Activated naive CD4-positive, alpha-beta T cell treated with anti-CD3 and anti-CD28 coated beads, Interleukin-2, amount 50 U/mL, for 72 hours (primary cell): ENCODE measurements at regions not wholly inside any gene's neighbourhood (a gene's known extent, or its start where the extent isn't known, plus 50 kb on each side); places are given as distances from the start of the nearest gene placed in this dataset.
"Not testable (repeated sequence)": the region's sequence is repeated elsewhere in the genome, so short reads cannot be mapped to it uniquely, and the experiment has no call there.

Source experiments
- ATAC-seq, 2 donors: fragments of 150-1000 bp; cut with Tn5 transposase; 2 replicates each; pipeline ENCODE4 v1.10.0; 2021; ENCODE audit warnings: mild to moderate bottlenecking in 2 of 2, moderate library complexity in 2 of 2
- DNase-seq, 2 donors: peaks; one replicate each; pipeline ENCODE4 v3.0.0; 2021 to 2022; ENCODE audit warnings: low spot score in 2 of 2
- H3K27ac Mint-ChIP-seq, 2 donors: one replicate each; pipeline ENCODE4 v1.8.0; 2022; ENCODE audit warnings: mild to moderate bottlenecking in 2 of 2, mixed read lengths in 2 of 2
- H3K36me3 Mint-ChIP-seq, 2 donors: one replicate each; pipeline ENCODE4 v1.8.0; 2022; ENCODE audit warnings: mixed read lengths in 2 of 2
- H3K9me3 Mint-ChIP-seq, 2 donors: one replicate each; pipeline ENCODE4 v1.8.0; 2022; ENCODE audit warnings: mixed read lengths in 2 of 2

DNA sequence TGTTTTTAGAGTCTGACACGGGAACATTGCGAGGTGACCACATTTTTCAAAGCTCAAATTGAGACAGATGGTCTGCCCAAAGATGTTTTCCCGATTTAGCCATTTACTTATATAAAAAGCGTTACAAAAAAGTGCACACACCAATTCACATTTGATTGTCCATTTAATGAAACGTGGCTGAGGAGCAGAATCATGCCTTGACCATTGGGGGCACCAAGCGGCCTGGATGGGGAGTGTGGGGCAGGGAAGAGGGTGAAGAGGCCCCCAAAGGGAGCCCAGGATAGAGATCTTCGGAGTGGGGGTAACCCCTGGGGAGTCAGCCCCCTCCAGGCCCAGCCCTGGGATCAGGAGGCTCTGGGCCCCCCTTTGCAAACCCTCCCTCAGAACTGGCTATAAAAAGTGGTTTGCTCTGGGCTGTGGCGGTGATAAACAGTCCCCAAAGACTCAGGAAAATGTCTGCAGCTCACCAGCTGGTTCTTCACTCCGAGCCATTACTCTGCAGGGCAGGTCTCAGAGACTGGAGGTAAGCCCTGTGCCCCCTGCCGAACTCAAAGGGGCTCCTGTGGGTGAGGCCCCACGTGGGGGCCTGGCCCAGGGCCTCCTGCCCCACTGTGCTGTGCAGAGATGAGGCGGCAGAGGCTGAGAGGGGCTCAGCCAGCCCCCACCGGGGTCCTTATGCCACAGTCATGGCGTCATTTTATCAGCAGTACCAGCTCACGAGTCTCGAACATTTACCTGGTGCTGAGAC is 105.9 kb upstream of the SEC14L1 start:
- ATAC-seq: no peak
- H3K27ac Mint-ChIP-seq: no peak overlapping the region
- no peak for DNase-seq
- no peaks in the 10 kb centered on the region for H3K36me3 Mint-ChIP-seq
- peaks cover 4 to 6% of the 10 kb centered on the region in 2 donors for H3K9me3 Mint-ChIP-seq

DNA sequence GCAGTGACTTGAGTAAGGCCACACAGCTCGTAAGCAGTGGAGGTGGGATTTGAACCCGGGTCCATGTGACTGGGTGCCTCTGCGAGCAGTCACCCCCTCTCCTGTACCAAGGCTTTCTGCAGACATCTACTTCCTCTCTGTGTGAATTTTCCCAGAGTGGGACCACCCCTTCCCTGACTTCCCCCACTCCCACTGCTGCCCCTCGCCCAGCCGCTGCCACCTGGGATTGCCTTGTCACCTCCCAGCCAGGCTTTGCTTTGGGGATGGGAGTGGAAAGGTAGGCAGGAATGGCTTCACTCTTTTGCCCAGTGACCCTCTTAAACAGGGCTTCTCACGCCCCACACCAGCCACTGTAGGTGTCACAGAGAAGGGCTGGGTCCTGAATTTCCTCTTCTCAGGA is 105.2 kb upstream of the SEC14L1 start:
- H3K36me3 Mint-ChIP-seq: no peaks in the 10 kb centered on the region
- DNase-seq: no peak
- no peak overlapping the region for H3K27ac Mint-ChIP-seq
- H3K9me3 Mint-ChIP-seq: peaks cover 4 to 6% of the 10 kb centered on the region in 2 donors
- no peak for ATAC-seq

- H3K9me3 Mint-ChIP-seq: peaks cover 4 to 6% of the 10 kb centered on the region in 2 donors
- no peak overlapping the region for H3K27ac Mint-ChIP-seq
- ATAC-seq: no peak
- H3K36me3 Mint-ChIP-seq: no peaks in the 10 kb centered on the region
- DNase-seq: no peak
Measured at GRCh38 chr17:77036136-77036840, 104.5 kb upstream of the SEC14L1 start.

GRCh38 chr17:77036841-77037381 is 103.9 kb upstream of the SEC14L1 start:
- Mint-ChIP-seq H3K36me3 (no peaks in the 10 kb centered on the region), H3K27ac (no peak overlapping the region), H3K9me3 (peaks cover 3% of the 10 kb centered on the region in 2 donors)
- ATAC-seq (no peak), DNase-seq (no peak)

DNA sequence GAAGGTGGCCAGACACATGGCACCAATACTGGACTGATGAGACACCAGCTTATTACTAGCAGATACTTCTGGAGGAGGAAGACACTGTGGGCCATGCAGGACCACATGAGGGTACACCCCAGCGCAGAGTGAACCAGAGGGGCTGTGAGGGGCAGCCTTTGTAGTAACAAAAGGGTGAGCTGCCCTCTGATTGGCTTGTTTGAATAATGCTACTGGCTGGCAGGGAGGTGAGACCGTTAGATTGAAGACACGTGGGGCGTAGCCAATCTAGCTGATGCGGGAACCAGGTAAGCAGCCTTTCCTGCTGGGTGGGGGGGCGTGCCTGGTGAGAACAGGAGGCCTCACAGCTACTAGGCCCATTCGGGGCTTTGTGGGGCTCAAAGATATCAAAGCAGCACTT is 102.8 kb upstream of the SEC14L1 start:
- Mint-ChIP-seq H3K36me3 (no peaks in the 10 kb centered on the region), H3K9me3 (no peaks in the 10 kb centered on the region), H3K27ac (no peak overlapping the region)
- DNase-seq (no peak), ATAC-seq (no peak)

GRCh38 chr17:77038884-77039555 is 101.7 kb upstream of the SEC14L1 start:
- no peaks in the 10 kb centered on the region for H3K9me3 Mint-ChIP-seq
- ATAC-seq (no peak), DNase-seq (no peak)
- H3K36me3 Mint-ChIP-seq: no peaks in the 10 kb centered on the region
- H3K27ac Mint-ChIP-seq: no peak overlapping the region

- Mint-ChIP-seq H3K27ac (no peak overlapping the region), H3K9me3 (no peaks in the 10 kb centered on the region), H3K36me3 (no peaks in the 10 kb centered on the region)
- ATAC-seq: no peak
- DNase-seq: no peak
Measured at GRCh38 chr17:77042476-77043231, 98.1 kb upstream of the SEC14L1 start.

DNA sequence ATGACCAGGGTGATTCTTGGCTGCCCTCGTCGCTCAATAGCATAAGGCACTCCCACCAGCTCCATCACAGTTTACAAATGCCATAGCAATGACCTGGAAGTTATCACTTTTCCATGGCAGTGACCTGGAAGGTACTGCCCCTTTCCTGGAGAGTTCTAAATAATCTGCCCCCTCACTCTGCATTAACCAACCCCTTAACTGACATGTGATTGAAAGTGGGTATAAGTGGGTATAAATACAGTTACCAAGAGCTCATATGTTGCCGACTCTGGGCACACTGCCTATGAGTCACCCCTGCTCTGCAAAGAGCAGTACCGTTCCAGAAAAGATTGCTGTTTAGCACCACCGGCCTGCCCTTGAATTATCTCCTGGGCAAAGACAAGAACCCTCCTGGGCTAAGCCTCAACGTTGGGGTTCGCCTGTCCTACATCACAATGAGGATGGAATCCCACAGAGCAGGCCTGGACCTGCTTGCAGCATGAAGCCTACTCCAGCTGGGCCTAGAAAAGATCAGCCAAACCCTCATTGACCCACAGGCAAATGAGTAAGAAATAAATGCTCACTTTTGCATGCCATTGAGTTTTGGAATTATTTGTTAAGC is 95.2 kb upstream of the SEC14L1 start:
- H3K27ac Mint-ChIP-seq: no peak overlapping the region
- no peaks in the 10 kb centered on the region for H3K9me3 Mint-ChIP-seq
- no peak for ATAC-seq
- H3K36me3 Mint-ChIP-seq: no peaks in the 10 kb centered on the region
- DNase-seq: no peak

- no peaks in the 10 kb centered on the region for H3K9me3 Mint-ChIP-seq
- no peak for ATAC-seq
- H3K27ac Mint-ChIP-seq: no peak overlapping the region
- H3K36me3 Mint-ChIP-seq: no peaks in the 10 kb centered on the region
- no peak for DNase-seq
Measured at GRCh38 chr17:77049440-77049839, 91.3 kb upstream of the SEC14L1 start.

- H3K27ac Mint-ChIP-seq, DNase-seq, H3K9me3 Mint-ChIP-seq, H3K36me3 Mint-ChIP-seq, ATAC-seq: not testable (repeated sequence)
Measured at GRCh38 chr17:77050901-77051300, 89.9 kb upstream of the SEC14L1 start.

DNA sequence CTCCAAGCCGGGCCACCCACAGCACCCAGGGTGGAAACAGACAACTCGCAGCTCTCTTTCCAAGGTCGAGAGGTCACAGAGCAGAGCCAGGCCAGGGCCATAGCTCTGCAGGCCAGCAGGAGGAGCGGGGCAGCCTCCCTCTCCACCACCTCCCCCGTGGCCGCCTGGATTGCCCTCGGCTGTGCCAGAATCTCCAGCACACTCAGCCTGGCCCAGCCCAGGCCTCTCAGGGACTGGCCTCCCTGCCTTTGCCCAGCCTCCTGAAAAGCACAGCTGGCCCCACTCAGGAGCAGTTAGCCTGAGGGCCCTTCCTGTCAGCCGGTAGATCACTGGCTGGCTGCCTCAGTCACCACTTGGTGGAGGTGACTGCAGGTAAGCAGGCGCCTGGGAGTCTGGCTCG is 85.8 kb upstream of the SEC14L1 start:
- Mint-ChIP-seq H3K36me3 (no peaks in the 10 kb centered on the region), H3K9me3 (no peaks in the 10 kb centered on the region), H3K27ac (no peak overlapping the region)
- DNase-seq (no peak), ATAC-seq (no peak)

- no peak for DNase-seq
- Mint-ChIP-seq H3K36me3 (no peaks in the 10 kb centered on the region), H3K9me3 (no peaks in the 10 kb centered on the region), H3K27ac (no peak overlapping the region)
- ATAC-seq: no peak
Measured at GRCh38 chr17:77055453-77055852, 85.3 kb upstream of the SEC14L1 start.

GRCh38 chr17:77058016-77058415 is 82.8 kb upstream of the SEC14L1 start:
- no peak overlapping the region for H3K27ac Mint-ChIP-seq
- H3K36me3 Mint-ChIP-seq: no peaks in the 10 kb centered on the region
- H3K9me3 Mint-ChIP-seq: no peaks in the 10 kb centered on the region

DNA sequence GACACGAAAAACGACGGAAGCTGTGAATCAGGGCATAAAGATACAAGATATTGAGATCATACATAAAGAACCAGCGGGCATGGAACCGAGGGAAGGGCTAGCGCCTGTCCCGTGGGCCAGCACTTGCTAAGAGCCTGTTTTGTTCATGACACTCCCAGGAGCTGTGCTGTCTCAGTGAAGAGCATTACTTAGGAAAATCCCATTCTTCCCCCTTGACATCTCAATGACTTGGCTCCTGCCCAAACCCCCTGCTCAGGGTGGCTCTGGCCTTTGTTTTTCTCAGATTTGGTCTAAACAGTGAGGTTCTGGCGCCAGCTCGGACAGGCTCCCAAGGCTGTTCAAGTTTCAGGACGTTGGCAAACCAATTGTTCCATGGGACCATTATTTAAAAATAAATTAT is 79.1 kb upstream of the SEC14L1 start:
- no peaks in the 10 kb centered on the region for H3K9me3 Mint-ChIP-seq

More at GRCh38 chr17:77058016-77058415, 82.8 kb upstream of the SEC14L1 start:
- ATAC-seq: no peak
- no peak for DNase-seq

GRCh38 chr17:77064598-77064997 is 76.2 kb upstream of the SEC14L1 start:
- no peak for DNase-seq
- H3K27ac Mint-ChIP-seq: peak overlapping the region in 1 of 2 donors; percentile 5
- ATAC-seq: no peak
- no peaks in the 10 kb centered on the region for H3K36me3 Mint-ChIP-seq
- no peaks in the 10 kb centered on the region for H3K9me3 Mint-ChIP-seq

More for the DNA sequence above, 79.1 kb upstream of the SEC14L1 start:
- no peak for ATAC-seq
- Mint-ChIP-seq H3K27ac (no peak overlapping the region), H3K36me3 (no peaks in the 10 kb centered on the region)
- no peak for DNase-seq

GRCh38 chr17:77066165-77066564 is 74.6 kb upstream of the SEC14L1 start:
- H3K36me3 Mint-ChIP-seq: no peaks in the 10 kb centered on the region
- H3K9me3 Mint-ChIP-seq: no peaks in the 10 kb centered on the region
- DNase-seq (no peak), ATAC-seq (no peak)
- H3K27ac Mint-ChIP-seq: no peak overlapping the region
